NT2/D1 (cell line): ENCODE measurements at regions not wholly inside any gene's neighbourhood (a gene's known extent, or its start where the extent isn't known, plus 50 kb on each side); places are given as distances from the start of the nearest gene placed in this dataset.

ENCODE experiments used
- SUZ12 ChIP-seq: IDR thresholded peaks from 2 replicates; pipeline ENCODE4 v1.6.1; 2011; ENCODE audit not compliant: insufficient read length, insufficient read depth; ENCODE audit errors: extremely low read depth
- YY1 ChIP-seq: IDR thresholded peaks from 2 replicates; pipeline ENCODE4 v1.6.1; 2011; ENCODE audit not compliant: insufficient read length, insufficient read depth
- ZNF274 ChIP-seq: IDR thresholded peaks from 2 replicates; pipeline ENCODE4 v1.6.1; 2011; ENCODE audit warnings: mild to moderate bottlenecking, low read depth, low read length

- TF ChIP-seq YY1 (no peak), ZNF274 (no peak), SUZ12 (no peak)
Observed at GRCh38 chr11:98566978-98567377, 453.8 kb upstream of the CNTN5 start.
